ENCODE measurements at regions not wholly inside any gene's neighbourhood (a gene's known extent, or its start where the extent isn't known, plus 50 kb on each side); places are given as distances from the start of the nearest gene placed in this dataset.

DNA sequence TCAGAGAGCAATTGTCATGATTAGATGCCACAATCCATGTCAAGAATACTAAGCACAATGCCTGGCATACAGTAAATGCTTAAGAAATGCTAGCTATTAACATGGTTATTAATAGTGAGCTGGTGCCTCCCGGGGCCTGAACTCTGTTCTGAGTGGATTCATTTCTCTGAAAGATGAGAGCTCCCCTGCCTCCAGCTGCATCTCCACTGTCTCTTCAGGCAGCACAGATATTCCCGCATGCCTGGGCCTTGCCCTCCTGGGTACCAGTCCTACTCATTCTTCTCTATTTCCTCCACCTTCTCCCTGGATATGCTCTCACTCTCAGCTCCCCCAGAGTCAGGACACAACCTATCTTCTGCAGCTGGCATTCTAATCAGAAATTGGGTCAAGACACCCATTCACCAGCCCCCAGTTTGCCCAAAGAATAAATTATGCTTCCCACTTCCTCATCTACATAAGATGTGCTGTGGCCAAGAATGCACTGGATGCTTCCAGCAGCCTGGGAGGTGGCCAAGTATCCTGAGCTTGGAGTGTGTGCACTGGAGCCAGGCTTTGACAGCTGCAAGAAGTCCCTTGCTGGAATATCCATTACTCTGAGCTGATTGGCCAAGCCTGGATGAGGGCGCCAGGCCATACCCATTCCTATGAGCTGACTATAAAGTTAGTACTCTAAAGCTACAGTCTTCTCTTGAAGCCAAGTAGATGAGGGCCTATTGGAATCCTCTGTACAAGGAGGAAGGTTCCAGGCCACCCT is 669.0 kb downstream of the ACTL7B start:
- no peak for DNase-seq (ENCODE audit: low spot score)

- no peak for DNase-seq (ENCODE audit: low spot score)
These were observed 670.2 kb downstream of the ACTL7B start for GRCh38 chr9:108185613-108186012.

DNA sequence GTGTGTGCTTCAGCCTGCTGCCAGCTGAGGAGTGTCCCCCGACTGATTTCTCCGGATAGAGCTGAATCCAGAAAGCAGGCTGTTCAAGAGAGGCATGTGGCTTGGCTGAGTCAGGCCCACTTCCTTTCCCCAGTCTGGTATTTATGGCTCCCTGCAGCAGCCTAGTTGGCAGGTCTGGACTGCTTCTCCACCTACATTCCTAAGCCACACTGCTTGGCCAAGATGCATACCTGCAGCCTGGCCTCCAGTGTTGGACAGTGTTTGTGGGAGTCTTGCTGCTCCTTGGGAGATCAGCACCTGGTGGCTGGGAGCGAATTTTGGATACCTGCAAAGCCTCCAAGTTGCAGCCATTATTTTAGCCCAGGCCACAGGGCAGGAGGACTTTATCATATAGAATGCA is 670.8 kb downstream of the ACTL7B start:
- DNase-seq (ENCODE audit: low spot score) = peak; percentile 82

- no peak for DNase-seq (ENCODE audit: low spot score)
These were observed 671.8 kb downstream of the ACTL7B start for GRCh38 chr9:108184009-108184408.

DNA sequence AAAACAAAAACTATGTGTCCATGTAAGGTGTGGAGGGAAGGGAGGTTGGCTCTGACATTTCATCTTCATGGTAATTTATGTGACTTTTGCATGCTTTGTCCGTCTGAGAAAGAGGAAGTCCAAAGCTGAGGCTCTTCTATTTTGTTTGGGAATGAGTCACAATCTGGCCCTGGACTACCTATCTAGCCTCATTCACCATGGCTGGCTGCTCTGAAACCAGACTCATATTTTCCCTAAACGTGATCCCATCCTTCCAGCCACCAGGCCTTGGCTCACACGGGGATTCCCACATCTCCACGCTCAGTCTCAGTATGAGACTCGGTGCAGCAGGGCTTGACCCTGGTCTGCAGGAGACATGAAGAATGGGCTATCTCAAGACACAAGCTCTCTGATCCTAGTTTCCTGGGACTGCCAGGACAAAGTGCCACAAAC is 672.8 kb downstream of the ACTL7B start:
- no peak for DNase-seq (ENCODE audit: low spot score)

DNA sequence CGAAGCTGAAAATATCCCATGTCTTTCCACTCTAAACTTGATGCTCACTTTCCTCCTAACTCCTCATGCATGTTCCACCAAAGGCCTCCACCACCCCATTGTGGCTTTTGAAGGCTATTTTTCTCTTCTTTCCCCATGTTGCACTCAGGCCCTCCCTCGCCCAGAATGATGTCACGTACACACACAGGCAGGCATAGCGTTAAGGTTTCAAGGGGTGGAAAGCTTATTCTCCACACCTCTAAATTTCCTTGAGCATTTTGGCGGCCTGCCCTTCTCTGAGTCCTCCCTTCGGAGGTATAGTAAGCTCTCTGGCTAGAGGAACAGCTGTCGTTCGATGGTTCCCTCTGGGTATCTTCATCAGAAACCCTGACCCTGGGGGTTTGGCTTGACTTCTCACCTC is 673.5 kb downstream of the ACTL7B start:
- DNase-seq (ENCODE audit: low spot score) = no peak

GRCh38 chr9:108181441-108181840 is 674.3 kb downstream of the ACTL7B start:
- no peak for DNase-seq (ENCODE audit: low spot score)

- no peak for DNase-seq (ENCODE audit: low spot score)
These were observed 675.2 kb downstream of the ACTL7B start for GRCh38 chr9:108180541-108180940.

DNA sequence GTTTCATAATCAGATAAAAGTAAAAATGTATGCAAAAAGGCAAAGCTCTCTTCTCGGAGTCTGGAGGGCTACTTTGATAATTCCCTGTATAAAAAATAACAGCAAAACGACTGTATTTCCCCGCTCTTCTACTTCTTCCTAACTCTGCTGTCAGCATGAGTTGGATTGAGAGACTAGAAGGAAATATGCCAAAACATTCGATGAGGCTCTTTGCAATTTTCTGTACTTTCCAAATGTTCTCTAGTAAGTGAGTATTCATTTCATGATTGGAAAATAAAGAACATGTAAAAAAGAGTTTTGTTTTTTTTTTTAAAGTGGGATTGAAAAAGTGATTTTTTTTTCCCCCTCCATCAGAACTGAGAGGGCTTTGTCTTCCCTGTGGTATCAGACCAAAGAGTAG is 677.5 kb downstream of the ACTL7B start:
- DNase-seq (ENCODE audit: low spot score) = no peak

DNA sequence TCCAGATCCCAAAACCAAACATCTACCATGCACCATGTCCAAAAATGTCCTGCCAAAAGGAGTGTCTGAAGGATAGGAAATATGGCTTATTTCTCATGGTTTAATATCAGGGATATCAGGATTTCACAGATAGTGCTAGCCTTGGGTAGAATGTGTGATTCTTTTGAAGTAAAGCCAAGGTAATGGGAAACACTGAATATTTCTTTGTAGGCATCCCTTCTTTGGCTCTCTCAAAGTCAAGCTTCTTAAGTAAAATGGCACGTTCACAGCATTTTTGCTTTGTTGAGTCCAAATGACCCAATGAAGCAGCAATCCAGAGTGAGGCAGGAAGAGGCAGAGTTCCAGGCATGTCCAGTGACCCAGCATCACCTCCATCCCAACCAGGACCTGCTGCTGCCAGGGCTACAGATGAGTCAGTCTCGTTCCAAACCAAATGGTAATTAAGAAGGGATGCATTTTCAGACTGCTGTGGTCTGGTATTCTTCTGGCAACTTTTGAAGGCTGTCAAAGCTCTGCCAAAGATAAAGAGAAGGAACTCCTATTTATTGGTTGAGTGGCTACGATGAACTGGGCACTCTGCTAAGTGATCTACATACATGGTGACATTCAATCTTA is 678.8 kb upstream of the KLF4 start:
- DNase-seq (ENCODE audit: low spot score) = no peak

GRCh38 chr9:108167136-108167900 is 677.7 kb upstream of the KLF4 start:
- no peak for DNase-seq (ENCODE audit: low spot score)

DNA sequence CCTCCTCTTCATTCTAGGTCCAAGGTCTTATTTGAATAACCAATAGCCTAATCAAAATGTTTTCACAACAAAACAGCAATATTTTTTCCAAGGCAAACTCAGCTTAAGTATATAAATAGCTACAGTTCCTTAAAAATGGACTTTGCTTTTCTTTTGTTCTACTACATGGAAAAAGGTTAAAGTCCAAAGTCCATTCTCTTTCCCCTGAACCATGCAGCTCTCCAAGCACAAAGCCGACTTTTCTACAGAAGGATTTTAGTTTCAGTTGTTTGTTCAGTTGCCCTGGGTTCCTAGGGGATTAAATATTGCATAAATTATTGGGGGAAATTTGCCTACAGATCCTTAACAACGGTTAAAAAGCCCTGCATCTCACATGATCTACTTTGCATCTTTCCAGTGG is 677.0 kb upstream of the KLF4 start:
- DNase-seq (ENCODE audit: low spot score) = peak; percentile 45

DNA sequence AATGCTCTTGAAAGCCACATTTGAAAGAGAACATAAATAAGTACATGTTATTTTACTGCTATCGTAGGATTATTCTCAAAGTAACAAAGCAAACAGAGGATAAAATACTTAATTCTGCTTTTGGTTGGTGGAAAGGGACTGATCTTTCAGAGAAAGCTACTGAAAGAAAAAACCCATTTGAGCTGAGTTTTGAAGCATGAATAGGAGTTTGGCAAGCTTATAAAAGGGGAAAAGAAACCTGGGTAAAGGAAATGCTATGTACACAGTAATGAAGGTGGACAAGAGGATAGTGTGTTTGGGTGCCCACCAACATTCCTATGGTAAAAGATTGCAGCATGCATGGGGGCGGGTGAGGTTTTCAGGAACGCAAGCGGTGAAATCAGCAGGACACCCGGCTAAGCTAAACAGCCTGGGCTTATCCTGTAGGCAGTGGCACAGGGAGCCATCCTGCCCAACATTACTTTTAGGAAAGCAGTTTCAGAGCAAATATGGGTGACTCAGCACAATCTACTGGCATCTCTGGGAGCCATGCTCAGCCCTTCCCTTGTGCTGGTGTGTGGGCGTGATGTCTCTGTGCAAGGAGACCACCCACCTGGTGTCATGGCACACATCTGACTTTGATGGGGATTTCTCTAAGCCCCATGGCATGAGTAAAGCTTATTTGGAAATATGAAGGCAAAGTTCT is 673.9 kb upstream of the KLF4 start:
- no peak for DNase-seq (ENCODE audit: low spot score)

- DNase-seq (ENCODE audit: low spot score) = peak; percentile 11
These were observed 673.1 kb upstream of the KLF4 start for GRCh38 chr9:108162664-108163063.

- DNase-seq (ENCODE audit: low spot score) = peak; percentile 4
These were observed 671.9 kb upstream of the KLF4 start for GRCh38 chr9:108161503-108161902.

DNA sequence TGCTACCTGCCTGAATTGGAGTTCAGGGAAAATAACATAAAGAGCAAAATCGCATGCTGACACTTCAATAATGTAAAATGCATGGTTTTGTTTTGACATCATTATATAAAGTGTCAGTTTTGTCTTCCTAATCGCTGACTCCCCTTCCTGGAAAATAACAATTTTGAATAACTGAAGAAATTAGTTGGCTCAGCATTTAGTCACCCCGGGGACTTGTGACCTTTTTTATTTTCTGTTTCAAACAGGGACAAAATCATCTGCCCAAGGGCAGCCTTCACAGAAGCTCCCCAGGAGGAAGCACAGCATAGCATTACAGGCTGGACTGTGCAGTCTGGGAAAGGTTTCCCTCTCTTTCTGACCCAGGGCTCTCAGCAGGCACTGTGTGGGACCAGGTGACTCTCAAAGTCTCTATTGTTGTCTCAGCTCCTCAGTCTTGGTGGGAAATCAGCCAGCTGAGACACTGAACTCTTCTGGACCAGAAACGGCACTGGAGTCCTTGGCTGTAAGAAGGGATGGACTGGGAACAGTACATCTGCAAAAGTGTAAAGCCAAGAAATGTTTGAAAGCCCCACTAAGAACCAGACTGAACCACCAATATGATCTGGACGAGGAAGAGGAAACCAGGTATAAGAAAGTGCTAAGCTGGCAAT is 671.3 kb upstream of the KLF4 start:
- no peak for DNase-seq (ENCODE audit: low spot score)

- DNase-seq (ENCODE audit: low spot score) = no peak
These were observed 670.5 kb upstream of the KLF4 start for GRCh38 chr9:108160039-108160438.

DNA sequence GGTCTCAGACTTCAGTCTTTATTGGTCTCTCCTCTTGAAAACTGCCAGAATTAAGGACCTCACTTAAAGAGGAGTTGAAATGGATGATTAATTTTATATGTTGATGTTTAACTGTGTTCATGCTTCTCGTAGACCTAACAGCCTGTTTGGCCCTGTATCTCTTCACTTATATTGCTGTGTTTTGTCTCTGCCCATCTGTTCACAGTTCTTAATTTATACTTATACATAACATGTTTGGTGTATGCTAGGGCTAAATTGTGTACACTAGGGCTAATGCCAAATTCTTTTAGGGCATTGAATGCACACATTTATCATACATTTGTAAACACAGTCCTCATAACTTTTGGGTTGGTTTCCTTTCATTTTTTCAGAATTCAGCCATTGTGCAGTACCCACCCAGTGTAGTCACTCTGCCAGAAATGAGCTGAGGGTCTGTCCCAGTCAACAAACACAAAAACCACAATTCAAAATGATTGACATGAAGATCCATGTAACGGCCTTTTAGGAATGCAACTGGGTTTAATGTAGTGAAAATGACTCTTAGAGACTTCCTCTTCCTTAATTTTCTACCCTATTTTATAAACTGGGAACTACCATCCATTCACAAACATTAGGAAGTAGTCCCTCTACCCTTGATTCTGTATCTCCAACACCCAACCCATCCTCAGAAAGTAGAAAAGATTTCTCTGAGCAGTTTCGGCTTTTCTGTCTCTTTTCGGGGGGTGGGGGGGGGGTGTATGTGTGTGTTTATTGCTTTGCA is 668.8 kb upstream of the KLF4 start:
- no peak for DNase-seq (ENCODE audit: low spot score)

DNA sequence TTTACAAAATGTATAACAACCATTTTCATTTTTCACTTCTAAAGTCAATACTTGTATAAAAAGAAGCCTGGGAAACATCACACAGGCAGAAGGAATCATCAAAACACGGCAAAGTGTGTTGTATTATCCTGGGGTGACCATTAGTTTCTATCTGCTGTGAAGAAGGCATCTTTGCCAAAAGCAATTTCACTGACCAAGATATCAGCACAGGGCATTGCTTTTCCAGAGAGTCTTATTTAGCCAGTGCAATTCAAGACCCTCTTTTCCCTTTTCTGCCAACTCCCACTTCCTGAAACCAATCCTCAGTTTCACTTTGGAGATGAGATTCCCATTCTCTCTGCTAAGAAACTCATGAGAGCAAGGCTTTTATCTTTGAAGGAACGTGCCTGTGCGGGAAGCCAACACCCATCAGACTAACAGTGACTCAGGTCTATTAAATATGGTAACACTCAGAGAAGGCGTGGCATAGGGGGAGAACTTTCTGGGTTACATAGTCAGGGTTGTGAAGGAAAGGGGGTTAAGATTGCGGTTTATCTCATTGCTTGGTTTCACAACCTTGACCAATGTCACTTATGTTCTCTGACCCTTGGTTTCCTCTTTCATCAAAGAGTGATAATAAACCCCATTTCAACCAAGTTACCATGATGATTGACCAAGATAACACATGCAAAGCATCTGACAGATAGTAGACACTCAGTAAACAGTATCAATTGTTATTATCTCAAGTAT is 666.9 kb upstream of the KLF4 start:
- peak; percentile 87 for DNase-seq (ENCODE audit: low spot score)

- DNase-seq (ENCODE audit: low spot score) = no peak
These were observed 663.8 kb upstream of the KLF4 start for GRCh38 chr9:108153416-108153815.
